ENCODE measurements at regions not wholly inside any gene's neighbourhood (a gene's known extent, or its start where the extent isn't known, plus 50 kb on each side); places are given as distances from the start of the nearest gene placed in this dataset.

GRCh38 chr11:122269824-122270223, 153.8 kb upstream of the BLID start:
- DNase-seq, result no peak

- no peak for DNase-seq
These were observed 152.7 kb upstream of the BLID start for GRCh38 chr11:122268601-122269130.

- no peak for DNase-seq
These were observed 151.6 kb upstream of the BLID start for GRCh38 chr11:122267602-122268001.

DNA sequence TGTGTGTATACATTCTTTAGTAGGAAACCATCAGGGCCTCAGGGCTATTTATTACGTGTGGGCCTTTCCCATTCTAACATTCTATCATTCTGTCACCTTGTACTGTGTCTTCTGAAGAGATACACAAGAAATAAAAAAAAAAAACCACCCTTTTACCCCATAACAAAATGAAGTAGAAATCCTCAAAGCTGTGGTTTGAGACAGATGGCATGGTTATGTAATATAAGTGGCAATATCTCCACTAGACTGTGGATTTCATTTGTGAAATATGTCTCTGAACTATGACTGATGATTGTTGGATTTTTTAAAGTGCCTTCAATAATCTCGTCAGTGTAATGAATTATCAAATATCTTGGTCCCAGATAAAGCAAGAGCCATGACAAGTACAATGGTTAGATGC, 150.0 kb upstream of the BLID start:
- DNase-seq, result no peak

GRCh38 chr11:122264121-122264520, 148.1 kb upstream of the BLID start:
- no peak for DNase-seq

- DNase-seq, result no peak
These were observed 145.5 kb upstream of the BLID start for GRCh38 chr11:122261546-122261945.

- no peak for DNase-seq
These were observed 143.3 kb upstream of the BLID start for GRCh38 chr11:122259195-122259821.

- DNase-seq, result no peak
These were observed 142.6 kb upstream of the BLID start for GRCh38 chr11:122258446-122259194.

GRCh38 chr11:122253589-122254231, 137.7 kb upstream of the BLID start:
- DNase-seq, result no peak

GRCh38 chr11:122248939-122249338, 132.9 kb upstream of the BLID start:
- no peak for DNase-seq

DNA sequence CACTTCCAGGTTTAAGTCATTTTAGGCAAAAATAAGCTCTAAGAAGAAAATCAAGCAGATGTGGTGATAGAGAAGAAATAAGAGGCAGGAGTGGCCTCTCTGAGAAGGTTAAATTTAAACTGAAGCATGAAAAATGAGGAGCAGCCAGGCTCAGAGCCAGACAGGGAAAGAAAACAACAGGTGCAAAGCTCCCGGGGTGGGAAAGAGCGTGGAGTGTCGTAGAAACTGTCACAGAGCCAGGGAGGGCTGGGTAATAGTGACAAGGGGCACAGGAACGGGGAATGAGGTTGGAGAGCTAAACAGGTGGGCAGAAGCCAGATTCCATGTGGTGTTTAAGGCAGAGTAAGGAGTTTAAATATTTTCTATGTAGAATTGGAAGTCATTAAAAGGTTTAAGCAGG, 132.1 kb upstream of the BLID start:
- no peak for DNase-seq

DNA sequence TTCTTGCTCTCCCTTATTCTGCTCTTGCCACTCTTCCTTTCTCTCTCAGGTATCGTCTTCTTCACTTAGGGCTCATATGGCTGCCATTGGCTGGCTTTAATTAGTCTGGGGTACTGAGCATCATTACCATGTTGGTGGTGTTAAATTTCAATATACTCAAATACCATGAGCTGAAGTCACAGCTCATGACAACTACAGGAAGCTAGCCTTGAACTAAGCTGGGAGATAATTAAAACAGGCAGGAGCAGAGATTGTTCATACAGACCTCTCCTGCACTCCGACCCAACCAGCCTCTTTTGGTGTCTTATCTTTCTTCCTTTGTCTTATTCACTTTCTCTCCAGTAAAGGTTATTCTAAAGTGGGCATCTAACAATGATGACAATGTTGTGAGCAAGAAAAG, 130.9 kb upstream of the BLID start:
- DNase-seq, result no peak

GRCh38 chr11:122242731-122243130, 126.7 kb upstream of the BLID start:
- no peak for DNase-seq

- DNase-seq, result no peak
These were observed 125.6 kb upstream of the BLID start for GRCh38 chr11:122241566-122241965.

GRCh38 chr11:122240638-122241037, 124.6 kb upstream of the BLID start:
- no peak for DNase-seq

GRCh38 chr11:122235615-122236014, 119.6 kb upstream of the BLID start:
- no peak for DNase-seq

- no peak for DNase-seq
These were observed 118.8 kb upstream of the BLID start for GRCh38 chr11:122234780-122235179.

GRCh38 chr11:122234257-122234656, 118.2 kb upstream of the BLID start:
- no peak for DNase-seq

GRCh38 chr11:122232985-122233384, 117.0 kb upstream of the BLID start:
- DNase-seq, result no peak

- DNase-seq, result no peak
These were observed 114.4 kb upstream of the BLID start for GRCh38 chr11:122230385-122230755.

DNA sequence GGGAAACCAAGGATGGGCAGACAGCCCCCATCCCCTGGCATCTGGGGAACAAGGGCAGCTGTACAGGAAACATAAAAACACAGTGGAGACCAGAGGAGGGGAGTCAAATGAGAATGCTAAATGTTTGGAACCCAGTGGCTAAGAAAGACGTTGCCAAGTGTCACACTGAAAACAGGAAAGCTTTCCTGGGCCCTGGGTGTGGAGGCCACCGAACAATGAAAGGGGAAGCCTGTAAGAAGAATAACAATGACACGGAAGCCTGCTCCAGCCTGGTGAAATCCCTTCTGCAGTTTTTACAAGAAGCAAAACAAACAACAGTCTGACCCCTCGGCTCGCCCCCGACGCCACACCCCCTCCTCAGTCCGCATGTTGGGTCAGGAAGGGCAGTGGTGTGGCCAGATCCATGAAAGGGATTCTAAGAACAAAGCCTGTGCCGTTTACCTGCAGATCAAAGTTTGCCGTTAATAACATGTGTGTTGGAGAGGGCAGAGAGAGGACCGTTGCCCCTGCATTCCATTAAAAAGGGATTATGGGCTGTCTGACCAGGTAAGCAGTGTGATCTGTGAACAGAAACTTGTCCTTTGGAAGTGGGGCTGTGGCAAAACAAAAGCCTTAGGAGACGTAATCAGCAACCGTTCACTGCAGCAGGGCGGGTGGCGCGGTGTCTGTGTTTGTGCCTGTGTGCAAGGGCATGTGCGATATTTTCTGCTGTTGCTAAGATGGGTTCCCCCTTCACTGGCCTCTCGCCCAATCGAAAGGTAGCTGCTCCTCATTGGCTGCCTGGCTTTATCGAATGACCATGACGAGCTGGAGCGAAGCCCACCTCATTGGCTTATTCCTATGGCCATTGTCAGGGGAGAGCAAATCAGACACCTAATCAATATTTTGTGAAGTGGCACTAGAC, 113.7 kb upstream of the BLID start:
- DNase-seq, result no peak

DNA sequence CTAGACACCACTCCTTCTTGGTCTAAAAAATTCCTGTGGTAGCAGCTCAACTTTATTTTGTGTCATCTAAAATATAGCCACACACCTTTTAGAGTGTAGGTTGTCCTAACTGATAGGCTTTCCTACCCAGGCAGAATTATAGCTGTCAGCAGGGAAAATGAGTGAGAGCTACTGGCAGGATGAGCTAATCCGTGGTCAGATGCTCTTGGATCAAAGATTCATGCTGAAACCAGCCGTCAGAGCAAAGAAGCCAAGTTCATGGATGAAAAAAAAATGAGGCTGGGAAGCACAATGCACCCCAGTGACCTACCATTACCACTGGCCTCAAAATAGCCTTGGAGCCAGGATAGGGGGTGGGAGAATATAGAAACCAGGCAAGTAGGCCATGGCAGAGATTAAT, 113.1 kb upstream of the BLID start:
- no peak for DNase-seq

DNA sequence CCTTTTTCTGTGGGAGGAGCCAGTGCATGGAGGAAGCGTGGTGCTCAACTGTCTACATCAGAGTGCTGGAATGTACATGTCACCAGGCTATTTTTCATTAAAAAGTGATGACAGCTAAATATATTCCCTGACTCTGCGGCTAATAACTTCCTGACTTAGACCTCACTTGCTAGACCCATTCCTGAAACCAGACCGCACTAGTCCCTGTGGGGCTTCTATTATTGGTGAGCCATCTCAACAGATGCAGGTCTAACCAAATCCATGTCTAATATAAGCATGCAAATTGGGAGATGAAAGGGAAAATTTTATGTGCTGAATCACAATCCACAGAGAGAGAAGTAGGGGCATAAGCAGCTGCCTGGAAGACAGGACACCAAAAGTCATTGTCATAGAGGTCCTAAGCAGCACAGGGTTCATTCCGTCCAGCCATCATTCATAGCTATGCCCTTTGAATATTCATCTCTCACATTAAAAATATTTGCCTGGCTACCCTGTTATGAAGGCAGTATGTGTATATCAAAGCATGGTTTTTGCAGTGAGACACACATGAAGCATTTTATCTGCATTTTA, 110.9 kb upstream of the BLID start:
- no peak for DNase-seq
